Vagina (tissue), 2 donors: ENCODE measurements at regions not wholly inside any gene's neighbourhood (a gene's known extent, or its start where the extent isn't known, plus 50 kb on each side); places are given as distances from the start of the nearest gene placed in this dataset.

Experiments used
- POLR2AphosphoS5 ChIP-seq, 2 donors: sonication (generic); formaldehyde crosslinking; IDR thresholded peaks; one replicate each; pipeline ENCODE4 v1.9.0; 2017; ENCODE audit warnings: antibody characterized with exemption in 2 of 2, mild to moderate bottlenecking in 2 of 2, low read depth in 1 of 2; ENCODE audit not compliant: insufficient read depth in 1 of 2
- TF ChIP-seq, protein P1 (sequence below), 3 experiments: fragments of 450-650 bp in 2 of 3; fragments of 200-600 bp in 1 of 3; sonication (generic) in 1 of 3; IDR thresholded peaks; one replicate each; pipeline ENCODE4 v1.5.1; 2017 to 2019; ENCODE audit warnings: antibody characterized with exemption in 3 of 3, mild to moderate bottlenecking in 2 of 3, moderate library complexity in 2 of 3

DNA sequence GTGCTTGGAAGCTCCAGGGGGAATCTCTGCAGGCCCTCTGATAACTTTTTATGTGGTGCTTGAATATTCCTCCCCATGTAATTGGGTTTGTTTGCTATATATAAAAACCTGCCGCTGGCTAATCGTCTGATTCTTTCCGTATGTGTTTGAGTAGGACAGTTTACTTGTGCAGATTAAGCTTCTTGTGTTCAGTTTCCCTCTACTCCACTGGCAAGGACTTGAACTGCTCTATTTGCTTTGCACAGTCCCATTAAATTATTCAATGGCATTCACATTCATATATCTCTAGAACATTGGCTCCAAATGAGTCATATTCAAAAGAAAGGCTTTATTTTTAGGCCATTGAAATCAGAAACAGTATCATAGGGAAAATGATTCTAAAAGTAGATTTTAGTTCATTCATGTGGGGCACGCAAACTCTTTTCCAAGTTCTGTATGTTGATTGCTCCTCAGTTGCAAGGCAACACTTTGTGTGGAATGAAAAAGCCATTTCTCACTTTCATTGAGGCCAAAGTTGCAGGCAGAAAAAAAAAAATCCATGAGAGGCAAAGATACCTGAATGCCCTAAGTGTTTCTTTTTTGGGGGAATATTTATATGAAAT lies 1682.3 kb upstream of the PIK3C3 start:
- TF ChIP-seq, protein P1, sequence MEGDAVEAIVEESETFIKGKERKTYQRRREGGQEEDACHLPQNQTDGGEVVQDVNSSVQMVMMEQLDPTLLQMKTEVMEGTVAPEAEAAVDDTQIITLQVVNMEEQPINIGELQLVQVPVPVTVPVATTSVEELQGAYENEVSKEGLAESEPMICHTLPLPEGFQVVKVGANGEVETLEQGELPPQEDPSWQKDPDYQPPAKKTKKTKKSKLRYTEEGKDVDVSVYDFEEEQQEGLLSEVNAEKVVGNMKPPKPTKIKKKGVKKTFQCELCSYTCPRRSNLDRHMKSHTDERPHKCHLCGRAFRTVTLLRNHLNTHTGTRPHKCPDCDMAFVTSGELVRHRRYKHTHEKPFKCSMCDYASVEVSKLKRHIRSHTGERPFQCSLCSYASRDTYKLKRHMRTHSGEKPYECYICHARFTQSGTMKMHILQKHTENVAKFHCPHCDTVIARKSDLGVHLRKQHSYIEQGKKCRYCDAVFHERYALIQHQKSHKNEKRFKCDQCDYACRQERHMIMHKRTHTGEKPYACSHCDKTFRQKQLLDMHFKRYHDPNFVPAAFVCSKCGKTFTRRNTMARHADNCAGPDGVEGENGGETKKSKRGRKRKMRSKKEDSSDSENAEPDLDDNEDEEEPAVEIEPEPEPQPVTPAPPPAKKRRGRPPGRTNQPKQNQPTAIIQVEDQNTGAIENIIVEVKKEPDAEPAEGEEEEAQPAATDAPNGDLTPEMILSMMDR (IDR thresholded peaks at IDR 0.05): no peak
- TF ChIP-seq POLR2AphosphoS5 (IDR thresholded peaks at IDR 0.05; ENCODE audit: insufficient read depth in 1 of 2, low read depth in 1 of 2): no peak
